H9 (cell line): ENCODE measurements at regions not wholly inside any gene's neighbourhood (a gene's known extent, or its start where the extent isn't known, plus 50 kb on each side); places are given as distances from the start of the nearest gene placed in this dataset.

Source experiments
- DNase-seq: peaks from one replicate; pipeline ENCODE4 v3.0.0-alpha.2; 2017
- H2AFZ ChIP-seq: one replicate; pipeline ENCODE4 v1.6.1; 2013; ENCODE audit warnings: mild to moderate bottlenecking, low read length, control low read depth, moderate library complexity
- H2AK5ac ChIP-seq: 2 replicates; pipeline ENCODE4 v1.6.1; 2013; ENCODE audit warnings: low read length, control low read depth, mixed read lengths; ENCODE audit not compliant: insufficient read length
- H2BK120ac ChIP-seq: one replicate; pipeline ENCODE4 v1.6.1; 2013; ENCODE audit warnings: low read depth, mild to moderate bottlenecking, low read length, control low read depth, inconsistent platforms; ENCODE audit not compliant: poor library complexity, severe bottlenecking
- H2BK12ac ChIP-seq: 2 replicates; pipeline ENCODE4 v1.6.1; 2013; ENCODE audit warnings: low read length, control low read depth, mixed read lengths, low read depth; ENCODE audit not compliant: insufficient read length
- H2BK15ac ChIP-seq: 2 replicates; pipeline ENCODE4 v1.6.1; 2013; ENCODE audit warnings: low read depth, low read length, control low read depth
- H2BK20ac ChIP-seq: one replicate; pipeline ENCODE4 v1.6.1; 2013; ENCODE audit warnings: low read depth, mild to moderate bottlenecking, low read length, control low read depth, inconsistent platforms; ENCODE audit not compliant: poor library complexity, severe bottlenecking
- H2BK5ac ChIP-seq: 2 replicates; pipeline ENCODE4 v1.6.1; 2013; ENCODE audit warnings: low read length, control low read depth, mixed read lengths; ENCODE audit not compliant: insufficient read length
- H3K14ac ChIP-seq: 2 replicates; pipeline ENCODE4 v1.6.1; 2013; ENCODE audit warnings: low read length, control low read depth; ENCODE audit not compliant: insufficient read depth
- H3K18ac ChIP-seq: 2 replicates; pipeline ENCODE4 v1.6.1; 2013; ENCODE audit warnings: low read depth, mild to moderate bottlenecking, mixed read lengths, low read length, control low read depth; ENCODE audit not compliant: insufficient read length
- H3K23ac ChIP-seq: 2 replicates; pipeline ENCODE4 v1.6.1; 2013; ENCODE audit warnings: low read length, control low read depth, mixed read lengths, low read depth; ENCODE audit not compliant: insufficient read length
- H3K23me2 ChIP-seq: 2 replicates; pipeline ENCODE4 v1.6.1; 2013; ENCODE audit warnings: low read depth, mild to moderate bottlenecking, mixed read lengths, low read length, control low read depth; ENCODE audit not compliant: insufficient read length, poor library complexity, severe bottlenecking
- H3K27ac ChIP-seq: 2 replicates; pipeline ENCODE4 v1.5.1; 2013; ENCODE audit warnings: low read length, control low read depth, mixed read lengths, low read depth; ENCODE audit not compliant: insufficient read length
- H3K27me3 ChIP-seq: 2 replicates; pipeline ENCODE4 v1.6.1; 2013; ENCODE audit warnings: low read length, control low read depth, inconsistent platforms; ENCODE audit not compliant: insufficient read depth
- H3K4ac ChIP-seq: 2 replicates; pipeline ENCODE4 v1.6.1; 2013; ENCODE audit warnings: low read depth, mild to moderate bottlenecking, control low read depth, inconsistent platforms, low read length, moderate library complexity
- H3K4me1 ChIP-seq: 2 replicates; pipeline ENCODE4 v1.6.1; 2013; ENCODE audit warnings: low read length, control low read depth, inconsistent platforms; ENCODE audit not compliant: insufficient read depth
- H3K4me2 ChIP-seq: 2 replicates; pipeline ENCODE4 v1.6.1; 2013; ENCODE audit warnings: low read length, control low read depth, mixed read lengths; ENCODE audit not compliant: insufficient read length, insufficient read depth
- H3K56ac ChIP-seq: 2 replicates; pipeline ENCODE4 v1.6.1; 2013; ENCODE audit warnings: low read depth, mild to moderate bottlenecking, mixed read lengths, low read length, control low read depth; ENCODE audit not compliant: insufficient read length
- H3K79me1 ChIP-seq: 2 replicates; pipeline ENCODE4 v1.6.1; 2013; ENCODE audit warnings: low read depth, mild to moderate bottlenecking, moderate library complexity, low read length, control low read depth, inconsistent platforms; ENCODE audit not compliant: insufficient read depth, poor library complexity, severe bottlenecking
- H3K79me2 ChIP-seq: 2 replicates; pipeline ENCODE4 v1.6.1; 2013; ENCODE audit warnings: low read length, control low read depth, inconsistent platforms; ENCODE audit not compliant: insufficient read depth
- H3K9ac ChIP-seq: 2 replicates; pipeline ENCODE4 v1.6.1; 2013; ENCODE audit warnings: low read length, control low read depth, mixed read lengths; ENCODE audit not compliant: insufficient read length; ENCODE audit errors: extremely low read depth
- H3K9me3 ChIP-seq: one replicate; pipeline ENCODE4 v1.6.1; 2013; ENCODE audit warnings: low read depth, low read length, inconsistent platforms; ENCODE audit not compliant: control insufficient read depth
- H3T11ph ChIP-seq: one replicate; pipeline ENCODE4 v1.6.1; 2013; ENCODE audit warnings: mild to moderate bottlenecking, low read length, control low read depth, inconsistent platforms
- H4K20me1 ChIP-seq: one replicate; pipeline ENCODE4 v1.6.1; 2013; ENCODE audit not compliant: control insufficient read depth, insufficient read length, insufficient read depth
- H4K5ac ChIP-seq: 2 replicates; pipeline ENCODE4 v1.6.1; 2013; ENCODE audit warnings: low read depth, mild to moderate bottlenecking, mixed read lengths, low read length, control low read depth; ENCODE audit not compliant: insufficient read length
- H4K8ac ChIP-seq: replicated peaks from 2 replicates; pipeline ENCODE4 v1.6.1; 2013; ENCODE audit warnings: low read length, control low read depth, mixed read lengths, low read depth; ENCODE audit not compliant: insufficient read length
- H4K91ac ChIP-seq: 2 replicates; pipeline ENCODE4 v1.6.1; 2013; ENCODE audit warnings: low read depth, mild to moderate bottlenecking, moderate library complexity, mixed read lengths, low read length, control low read depth; ENCODE audit not compliant: insufficient read length
- H3K27ac Mint-ChIP-seq, 3 experiments: 2 replicates in 2 of 3; 3 replicates in 1 of 3; pipeline ENCODE4 v1.8.0; 2020 to 2021; ENCODE audit warnings: mixed read lengths in 3 of 3, mild to moderate bottlenecking in 1 of 3, moderate library complexity in 1 of 3
- H3K27me3 Mint-ChIP-seq: 2 replicates; pipeline ENCODE4 v1.8.0; 2021; ENCODE audit warnings: low read depth, mild to moderate bottlenecking, moderate library complexity, mixed read lengths
- H3K36me3 Mint-ChIP-seq, 3 experiments: 2 replicates in 2 of 3; 3 replicates in 1 of 3; pipeline ENCODE4 v1.8.0; 2020 to 2021; ENCODE audit warnings: low read depth in 3 of 3, mixed read lengths in 3 of 3; ENCODE audit not compliant: insufficient read depth in 1 of 3
- H3K4me1 Mint-ChIP-seq, 2 experiments: 2 replicates each; pipeline ENCODE4 v1.8.0; 2020; ENCODE audit warnings: mixed read lengths in 2 of 2
- H3K4me3 Mint-ChIP-seq, 2 experiments: 2 replicates in 1 of 2; 3 replicates in 1 of 2; pipeline ENCODE4 v1.8.0; 2020 to 2021; ENCODE audit warnings: mild to moderate bottlenecking in 2 of 2, mixed read lengths in 2 of 2, moderate library complexity in 1 of 2
- H3K9me3 Mint-ChIP-seq, 2 experiments: 2 replicates in 1 of 2; 3 replicates in 1 of 2; pipeline ENCODE4 v1.8.0; 2020; ENCODE audit warnings: mild to moderate bottlenecking in 2 of 2, mixed read lengths in 2 of 2, moderate library complexity in 1 of 2
- CTCF ChIP-seq: fragments of 200-600 bp; sonication (generic); conservative IDR thresholded peaks from 3 replicates; pipeline ENCODE4 v1.8.0; 2021; ENCODE audit warnings: antibody characterized with exemption, mild to moderate bottlenecking
- WGBS: extraction: QIAGEN DNeasy Blood & Tissue Kit; methylation state at CpG from one replicate; pipeline ENCODE4 v1.1.7; 2013; ENCODE audit warnings: missing lambda C conversion rate, low lambda C conversion rate, mixed read lengths; ENCODE audit not compliant: insufficient read length; ENCODE audit errors: extremely low coverage; 5-methylcytosine and 5-hydroxymethylcytosine counted together

DNA sequence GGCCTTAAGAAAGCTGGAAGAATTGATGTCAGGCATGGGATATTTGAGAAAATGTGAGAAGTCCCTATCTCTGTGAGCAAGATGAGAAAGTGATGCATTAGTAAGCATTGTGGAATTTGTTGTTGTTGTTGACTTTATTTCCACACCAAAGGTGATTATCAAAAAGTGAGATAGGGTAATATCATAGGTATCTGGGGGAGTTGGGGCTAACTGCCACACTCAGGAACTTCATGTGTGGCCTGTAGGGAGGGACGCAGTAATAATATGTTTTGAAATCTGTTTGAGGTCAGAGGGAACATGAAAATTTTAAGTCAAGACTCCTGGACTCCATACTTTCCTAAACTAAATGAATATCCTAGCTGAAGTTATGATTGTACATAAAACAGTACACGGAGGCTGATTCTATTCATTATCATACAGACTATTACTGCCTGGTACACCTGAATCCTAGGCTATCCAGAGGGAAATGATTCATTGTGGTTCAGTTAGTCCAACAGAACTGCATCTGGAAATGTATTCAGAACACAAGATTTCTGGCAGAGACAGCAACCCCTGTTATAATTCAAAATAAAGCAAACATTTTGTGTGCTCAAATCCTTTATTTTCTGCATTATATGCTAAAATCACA is 304.8 kb downstream of the CPS1 start:
- Histone ChIP-seq H2BK15ac (no peak overlapping the region), H3K27me3 (no peaks in the 10 kb centered on the region), H3K9ac (no peak overlapping the region), H2BK120ac (no peak overlapping the region), H3K4me1 (peaks cover 11% of the 10 kb centered on the region; the same call in 1 of the 2 replicates), H2AK5ac (no peak overlapping the region), H3K23me2 (no peaks in the 10 kb centered on the region), H4K91ac (no peak overlapping the region), H2BK12ac (no peak overlapping the region), H3K4me2 (no peak overlapping the region), H3K27ac (no peak overlapping the region), H2BK20ac (no peak overlapping the region), H4K5ac (no peak overlapping the region), H2BK5ac (no peak overlapping the region), H2AFZ (no peak overlapping the region), H3K4ac (no peak overlapping the region), H3K9me3 (no peaks in the 10 kb centered on the region), H3K23ac (no peak overlapping the region), H4K20me1 (no peaks in the 10 kb centered on the region), H3K79me2 (no peaks in the 10 kb centered on the region), H3T11ph (no peak overlapping the region), H3K18ac (no peak overlapping the region), H3K14ac (no peak overlapping the region), H3K79me1 (no peaks in the 10 kb centered on the region), H4K8ac (no peak overlapping the region), H3K56ac (no peak overlapping the region)
- no peak for DNase-seq
- H3K27ac Mint-ChIP-seq = no peak overlapping the region
- H3K4me1 Mint-ChIP-seq = peaks cover 42 to 47% of the 10 kb centered on the region in 2 experiments
- no peak overlapping the region for H3K4me3 Mint-ChIP-seq
- H3K36me3 Mint-ChIP-seq = no peaks in the 10 kb centered on the region; a peak in 1 of 7 replicates
- H3K27me3 Mint-ChIP-seq = no peaks in the 10 kb centered on the region; the same call in 1 of the 2 replicates
- WGBS = no CpG with 5 or more reads among the region's 2 CpGs
- no peak for TF ChIP-seq CTCF
- H3K9me3 Mint-ChIP-seq = no peaks in the 10 kb centered on the region
